B cell (primary cell): ENCODE measurements at regions not wholly inside any gene's neighbourhood (a gene's known extent, or its start where the extent isn't known, plus 50 kb on each side); places are given as distances from the start of the nearest gene placed in this dataset.

ENCODE experiments used
- EZH2 ChIP-seq: IDR thresholded peaks from 2 replicates; pipeline ENCODE4 v1.6.1; 2012; ENCODE audit warnings: borderline replicate concordance, low read depth, mild to moderate bottlenecking, moderate library complexity, low read length; ENCODE audit not compliant: insufficient read depth, poor library complexity, severe bottlenecking
- TF ChIP-seq, protein P1 (sequence below): fragments of 200-600 bp; IDR thresholded peaks from one replicate; pipeline ENCODE4 v1.8.0; 2022; ENCODE audit warnings: antibody characterized with exemption, mild to moderate bottlenecking

DNA sequence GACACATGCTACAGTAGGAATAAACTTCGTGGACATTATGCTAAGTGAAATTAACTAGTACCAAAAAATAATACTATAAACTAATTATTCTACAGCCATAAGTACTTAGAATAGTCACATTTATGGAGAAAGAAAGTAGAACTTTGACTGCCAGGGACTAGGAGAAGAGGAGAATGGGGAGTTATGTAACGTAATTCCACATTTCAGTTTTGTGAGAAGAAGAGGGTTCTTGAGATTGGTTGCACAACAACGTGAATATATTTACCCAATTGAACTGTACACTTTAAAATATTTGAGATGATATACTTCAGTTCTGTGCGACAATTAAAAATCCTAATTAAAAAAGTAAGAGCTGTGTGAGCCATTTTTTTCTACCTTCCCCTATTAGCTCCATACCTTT, 1412.9 kb downstream of the PLA2G4A start:
- TF ChIP-seq, protein P1, sequence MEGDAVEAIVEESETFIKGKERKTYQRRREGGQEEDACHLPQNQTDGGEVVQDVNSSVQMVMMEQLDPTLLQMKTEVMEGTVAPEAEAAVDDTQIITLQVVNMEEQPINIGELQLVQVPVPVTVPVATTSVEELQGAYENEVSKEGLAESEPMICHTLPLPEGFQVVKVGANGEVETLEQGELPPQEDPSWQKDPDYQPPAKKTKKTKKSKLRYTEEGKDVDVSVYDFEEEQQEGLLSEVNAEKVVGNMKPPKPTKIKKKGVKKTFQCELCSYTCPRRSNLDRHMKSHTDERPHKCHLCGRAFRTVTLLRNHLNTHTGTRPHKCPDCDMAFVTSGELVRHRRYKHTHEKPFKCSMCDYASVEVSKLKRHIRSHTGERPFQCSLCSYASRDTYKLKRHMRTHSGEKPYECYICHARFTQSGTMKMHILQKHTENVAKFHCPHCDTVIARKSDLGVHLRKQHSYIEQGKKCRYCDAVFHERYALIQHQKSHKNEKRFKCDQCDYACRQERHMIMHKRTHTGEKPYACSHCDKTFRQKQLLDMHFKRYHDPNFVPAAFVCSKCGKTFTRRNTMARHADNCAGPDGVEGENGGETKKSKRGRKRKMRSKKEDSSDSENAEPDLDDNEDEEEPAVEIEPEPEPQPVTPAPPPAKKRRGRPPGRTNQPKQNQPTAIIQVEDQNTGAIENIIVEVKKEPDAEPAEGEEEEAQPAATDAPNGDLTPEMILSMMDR = no peak
- no peak for TF ChIP-seq EZH2
